WI38 (cell line): ENCODE measurements at regions not wholly inside any gene's neighbourhood (a gene's known extent, or its start where the extent isn't known, plus 50 kb on each side); places are given as distances from the start of the nearest gene placed in this dataset.

Source experiments
- H3K4me3 ChIP-seq: 2 replicates; pipeline ENCODE4 v1.5.1; 2011; ENCODE audit warnings: low read depth, mild to moderate bottlenecking, control low read depth, low read length
- CTCF ChIP-seq: IDR thresholded peaks from 2 replicates; pipeline ENCODE4 v1.5.1; 2012; ENCODE audit warnings: low read depth, mild to moderate bottlenecking, control low read depth, low read length

- H3K4me3 ChIP-seq, result no peak overlapping the region
- TF ChIP-seq CTCF, result no peak
Measured at GRCh38 chr16:31698901-31699300, 171.2 kb downstream of the AHSP start.

GRCh38 chr16:31699601-31700000 lies 171.9 kb downstream of the AHSP start:
- H3K4me3 ChIP-seq, result no peak overlapping the region
- no peak for TF ChIP-seq CTCF

- no peak for TF ChIP-seq CTCF
- peak overlapping the region; percentile 84 for H3K4me3 ChIP-seq
Measured at GRCh38 chr16:31700200-31700529, 172.5 kb downstream of the AHSP start.

DNA sequence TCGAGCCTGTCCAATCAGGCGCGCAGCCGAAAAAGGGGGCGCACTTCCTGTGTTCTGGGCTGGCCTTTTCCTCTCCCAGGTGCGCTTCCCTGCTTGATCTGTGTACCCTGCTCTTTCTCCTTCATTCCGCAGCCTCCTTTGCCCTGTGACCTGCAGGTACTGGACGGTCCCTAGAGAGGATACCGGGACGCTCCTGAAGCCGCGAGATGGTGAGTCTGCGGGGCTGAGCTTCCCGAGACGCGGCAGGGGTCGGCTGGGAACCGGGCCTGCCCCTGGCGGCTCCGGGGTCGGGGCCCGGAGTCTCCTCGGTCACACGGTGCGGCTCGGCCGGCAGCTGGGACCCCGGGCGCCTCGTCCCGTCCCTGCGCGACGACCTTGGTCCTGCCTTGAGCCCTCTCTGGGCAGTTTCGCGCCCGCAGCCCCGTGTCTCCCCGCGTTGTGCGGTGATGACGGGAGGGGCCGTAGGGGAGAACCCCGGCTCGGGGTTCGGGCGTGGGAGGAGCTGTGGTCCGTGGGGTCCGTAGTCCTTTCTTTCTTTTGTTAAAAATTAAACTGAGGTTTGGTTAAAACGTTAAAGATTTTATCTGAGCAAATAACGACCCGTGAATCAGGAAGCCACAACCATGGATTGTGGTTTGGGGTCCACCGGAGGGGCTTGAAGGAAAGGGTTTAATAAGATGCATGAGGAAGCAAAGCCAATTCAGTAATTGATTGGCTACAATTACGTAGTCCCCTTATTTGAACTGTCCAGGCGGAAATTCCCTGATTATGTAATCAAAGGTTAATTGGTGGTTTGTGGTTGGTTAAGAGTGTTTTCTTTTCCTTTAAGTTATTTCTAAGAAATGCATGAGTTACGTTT lies 172.8 kb upstream of the ZNF267 start:
- TF ChIP-seq CTCF, result no peak
- peak overlapping the region; percentile 84 for H3K4me3 ChIP-seq

- H3K4me3 ChIP-seq, result no peak overlapping the region
- TF ChIP-seq CTCF, result no peak
Measured at GRCh38 chr16:31701734-31702133, 171.9 kb upstream of the ZNF267 start.

DNA sequence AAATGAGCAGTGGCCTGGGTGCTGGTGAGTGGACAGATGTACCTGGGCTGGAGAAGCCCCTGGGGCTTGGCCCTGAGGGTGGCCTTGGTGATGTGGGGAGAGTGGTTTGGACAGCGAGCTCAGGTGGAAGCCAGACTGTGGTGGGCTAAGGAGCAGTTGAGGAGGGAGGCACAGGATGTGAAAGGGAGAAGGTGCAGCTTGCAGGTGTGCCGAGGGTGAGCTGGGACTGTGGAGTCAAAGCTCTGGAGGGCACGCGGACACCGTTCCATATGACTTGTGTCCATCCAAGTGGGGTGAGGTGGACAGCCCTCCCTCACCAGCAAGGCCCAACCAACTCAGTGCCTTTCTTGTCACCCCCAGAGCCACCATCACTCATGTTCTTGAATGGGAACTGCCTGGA lies 170.8 kb upstream of the ZNF267 start:
- no peak overlapping the region for H3K4me3 ChIP-seq

More for the DNA sequence above, 170.8 kb upstream of the ZNF267 start:
- no peak for TF ChIP-seq CTCF
